ENCODE measurements at regions not wholly inside any gene's neighbourhood (a gene's known extent, or its start where the extent isn't known, plus 50 kb on each side); places are given as distances from the start of the nearest gene placed in this dataset.

DNA sequence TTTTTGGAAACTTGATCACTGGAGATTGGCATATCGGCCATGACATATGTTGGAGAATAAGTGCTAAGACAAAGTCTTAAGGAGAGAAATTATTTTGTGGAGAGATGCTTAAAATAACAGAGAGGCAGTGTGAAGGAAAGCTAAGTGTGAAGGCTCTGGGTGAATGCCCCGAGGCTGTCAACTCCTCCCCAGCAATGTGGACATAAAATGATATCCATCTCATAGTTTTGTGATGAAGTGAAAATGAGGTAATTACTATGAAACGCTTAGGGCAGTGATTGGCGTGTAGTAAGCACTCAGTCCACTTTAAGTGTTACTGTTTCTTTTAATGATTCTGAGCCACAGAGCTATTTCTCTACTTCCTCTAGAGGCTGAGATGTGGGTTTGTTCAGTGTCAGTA is 195.8 kb upstream of the KLF12 start:
- Histone ChIP-seq H3K27me3 (replicated peaks in 1 of 2; ENCODE audit: control insufficient read depth in 2 of 2, insufficient read depth in 2 of 2, low read length in 1 of 2) (no peaks in the 10 kb centered on the region), H3K79me2 (ENCODE audit: control insufficient read depth, insufficient read depth, low read length) (no peaks in the 10 kb centered on the region), H4K20me1 (ENCODE audit: control insufficient read depth, insufficient read depth) (no peaks in the 10 kb centered on the region), H3K4me1 (ENCODE audit: control insufficient read depth, insufficient read depth, low read length) (no peaks in the 10 kb centered on the region), H2AFZ (ENCODE audit: control insufficient read depth, low read depth, low read length) (no peak overlapping the region), H3K27ac (ENCODE audit: control insufficient read depth, insufficient read depth) (no peak overlapping the region), H3K9ac (ENCODE audit: control insufficient read depth, insufficient read depth, low read length) (no peak overlapping the region), H3K4me2 (ENCODE audit: control insufficient read depth, insufficient read depth) (no peak overlapping the region), H3K9me3 (replicated peaks; ENCODE audit: control insufficient read depth, insufficient read depth, low read length) (no peaks in the 10 kb centered on the region), H3K36me3 (ENCODE audit: control insufficient read depth in 2 of 2, insufficient read depth in 2 of 2, low read length in 1 of 2) (no peaks in the 10 kb centered on the region), H3K4me3 (no peak overlapping the region)
- WGBS (ENCODE audit: insufficient coverage, insufficient replicate concordance, low lambda C conversion rate, missing lambda C conversion rate): 38% methylated on average over 4 of the region's 4 CpGs
- intact Hi-C loops (cut with micrococcal nuclease; ENCODE audit: unreplicated experiment): no loop called here
- ChIA-PET CTCF (no interaction called here), SMC1A (ENCODE audit: uncharacterized antibody, unreplicated experiment) (no interaction called here), RAD21 (ENCODE audit: unreplicated experiment) (no interaction called here), POLR2A (no interaction called here)
- no peak for FAIRE-seq
- TF ChIP-seq, protein P1, sequence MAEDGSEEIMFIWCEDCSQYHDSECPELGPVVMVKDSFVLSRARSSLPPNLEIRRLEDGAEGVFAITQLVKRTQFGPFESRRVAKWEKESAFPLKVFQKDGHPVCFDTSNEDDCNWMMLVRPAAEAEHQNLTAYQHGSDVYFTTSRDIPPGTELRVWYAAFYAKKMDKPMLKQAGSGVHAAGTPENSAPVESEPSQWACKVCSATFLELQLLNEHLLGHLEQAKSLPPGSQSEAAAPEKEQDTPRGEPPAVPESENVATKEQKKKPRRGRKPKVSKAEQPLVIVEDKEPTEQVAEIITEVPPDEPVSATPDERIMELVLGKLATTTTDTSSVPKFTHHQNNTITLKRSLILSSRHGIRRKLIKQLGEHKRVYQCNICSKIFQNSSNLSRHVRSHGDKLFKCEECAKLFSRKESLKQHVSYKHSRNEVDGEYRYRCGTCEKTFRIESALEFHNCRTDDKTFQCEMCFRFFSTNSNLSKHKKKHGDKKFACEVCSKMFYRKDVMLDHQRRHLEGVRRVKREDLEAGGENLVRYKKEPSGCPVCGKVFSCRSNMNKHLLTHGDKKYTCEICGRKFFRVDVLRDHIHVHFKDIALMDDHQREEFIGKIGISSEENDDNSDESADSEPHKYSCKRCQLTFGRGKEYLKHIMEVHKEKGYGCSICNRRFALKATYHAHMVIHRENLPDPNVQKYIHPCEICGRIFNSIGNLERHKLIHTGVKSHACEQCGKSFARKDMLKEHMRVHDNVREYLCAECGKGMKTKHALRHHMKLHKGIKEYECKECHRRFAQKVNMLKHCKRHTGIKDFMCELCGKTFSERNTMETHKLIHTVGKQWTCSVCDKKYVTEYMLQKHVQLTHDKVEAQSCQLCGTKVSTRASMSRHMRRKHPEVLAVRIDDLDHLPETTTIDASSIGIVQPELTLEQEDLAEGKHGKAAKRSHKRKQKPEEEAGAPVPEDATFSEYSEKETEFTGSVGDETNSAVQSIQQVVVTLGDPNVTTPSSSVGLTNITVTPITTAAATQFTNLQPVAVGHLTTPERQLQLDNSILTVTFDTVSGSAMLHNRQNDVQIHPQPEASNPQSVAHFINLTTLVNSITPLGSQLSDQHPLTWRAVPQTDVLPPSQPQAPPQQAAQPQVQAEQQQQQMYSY (CRISPR knock-in tag; IDR thresholded peaks at IDR 0.05): no peak
- no peak for TF ChIP-seq ZNF207 (IDR thresholded peaks at IDR 0.05; ENCODE audit: borderline replicate concordance)
- TF ChIP-seq MYC (IDR thresholded peaks at IDR 0.05; ENCODE audit: insufficient read depth, insufficient read length, insufficient replicate concordance, low read length, severe bottlenecking): no peak
- no peak for TF ChIP-seq SMAD1 (IDR thresholded peaks at IDR 0.05; ENCODE audit: low read depth, partially characterized antibody)
- no peak for DNase-seq (ENCODE audit: low read depth, low spot score)
- ATAC-seq: no peak
- no TSS peak for BruUV-seq (replicated peaks)
- in situ Hi-C loops (cut with MboI): no loop called here

DNA sequence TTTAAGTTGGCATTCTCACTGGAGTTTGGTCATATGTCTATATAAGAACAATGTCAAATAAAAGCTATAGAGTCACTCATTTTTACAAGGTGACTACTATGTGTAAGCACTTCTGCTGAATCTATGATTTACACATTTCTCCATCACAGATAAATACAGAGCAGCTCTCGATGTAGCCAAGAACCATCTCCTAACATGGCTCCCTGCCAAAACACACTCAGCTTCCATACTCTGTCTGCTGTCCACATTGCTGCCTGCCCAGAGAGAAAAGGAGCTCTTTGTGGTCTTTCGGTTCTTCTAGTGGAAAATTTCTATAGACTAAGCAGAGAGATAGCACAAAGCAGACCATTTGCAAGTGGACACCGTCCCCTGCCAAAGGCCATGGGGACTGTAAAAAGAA is 190.9 kb upstream of the KLF12 start:
- ChIA-PET SMC1A (ENCODE audit: uncharacterized antibody, unreplicated experiment) (interaction anchor here (2.0 kb wide), 1 partner anchor 9 kb away, joined by 6 read pairs; no protein-coding TSS in a partner anchor), RAD21 (ENCODE audit: unreplicated experiment) (no interaction called here), CTCF (no interaction called here), POLR2A (no interaction called here)
- TF ChIP-seq ZNF24 (IDR thresholded peaks at IDR 0.05) (no peak), PAX8 (IDR thresholded peaks at IDR 0.05) (no peak), EED (IDR thresholded peaks at IDR 0.05; ENCODE audit: low read depth) (no peak), YBX1 (IDR thresholded peaks at IDR 0.05) (no peak), IKZF1 (conservative IDR thresholded peaks at IDR 0.05) (no peak), MYC (IDR thresholded peaks at IDR 0.05; ENCODE audit: insufficient read depth, insufficient read length, insufficient replicate concordance, low read length, severe bottlenecking) (no peak), MYB (IDR thresholded peaks at IDR 0.05; ENCODE audit: borderline replicate concordance, low read depth, low read length) (no peak), MEF2B (IDR thresholded peaks at IDR 0.05; ENCODE audit: partially characterized antibody, poor library complexity, severe bottlenecking) (no peak)
- Histone ChIP-seq H3K36me3 (ENCODE audit: control insufficient read depth in 2 of 2, insufficient read depth in 2 of 2, low read length in 1 of 2) (no peaks in the 10 kb centered on the region), H2AFZ (ENCODE audit: control insufficient read depth, low read depth, low read length) (no peak overlapping the region), H3K79me2 (ENCODE audit: control insufficient read depth, insufficient read depth, low read length) (no peaks in the 10 kb centered on the region), H3K27ac (ENCODE audit: control insufficient read depth, insufficient read depth) (no peak overlapping the region), H3K9ac (ENCODE audit: control insufficient read depth, insufficient read depth, low read length) (no peak overlapping the region), H3K4me1 (ENCODE audit: control insufficient read depth, insufficient read depth, low read length) (no peaks in the 10 kb centered on the region), H3K4me2 (ENCODE audit: control insufficient read depth, insufficient read depth) (no peak overlapping the region), H3K27me3 (replicated peaks in 1 of 2; ENCODE audit: control insufficient read depth in 2 of 2, insufficient read depth in 2 of 2, low read length in 1 of 2) (no peaks in the 10 kb centered on the region), H4K20me1 (ENCODE audit: control insufficient read depth, insufficient read depth) (no peaks in the 10 kb centered on the region), H3K9me3 (replicated peaks; ENCODE audit: control insufficient read depth, insufficient read depth, low read length) (no peaks in the 10 kb centered on the region), H3K4me3 (no peak overlapping the region)
- BruUV-seq (replicated peaks): no TSS peak
- ATAC-seq (no peak), DNase-seq (ENCODE audit: low read depth, low spot score) (no peak), FAIRE-seq (no peak)
- 41% methylated on average over 3 of the region's 3 CpGs for WGBS (ENCODE audit: insufficient coverage, insufficient replicate concordance, low lambda C conversion rate, missing lambda C conversion rate)
- in situ Hi-C loops (cut with MboI): no loop called here
- intact Hi-C loops (cut with micrococcal nuclease; ENCODE audit: unreplicated experiment): no loop called here
